GM23338 (cell line): ENCODE measurements at regions not wholly inside any gene's neighbourhood (a gene's known extent, or its start where the extent isn't known, plus 50 kb on each side); places are given as distances from the start of the nearest gene placed in this dataset.

Source experiments
- ATAC-seq: fragments of 200-7000 bp; cut with Tn5 transposase; 3 replicates; pipeline ENCODE4 v1.9.1; 2020
- DNase-seq: peaks from one replicate; pipeline ENCODE4 v3.0.0-alpha.2; 2015; ENCODE audit warnings: low spot score
- H2AFZ ChIP-seq: fragments of 200-600 bp; sonication (generic); 2 replicates; pipeline ENCODE4 v1.8.0; 2016; ENCODE audit warnings: antibody characterized with exemption, mild to moderate bottlenecking, moderate library complexity
- H3F3A ChIP-seq: fragments of 200-600 bp; sonication (generic); replicated peaks from 2 replicates; pipeline ENCODE4 v1.8.0; 2017; ENCODE audit warnings: antibody characterized with exemption, mixed run types, low read depth
- H3K27ac ChIP-seq: fragments of 200-600 bp; sonication (generic); 2 replicates; pipeline ENCODE4 v1.6.1; 2016; ENCODE audit warnings: low read depth
- H3K27me3 ChIP-seq: fragments of 200-600 bp; sonication (generic); 2 replicates; pipeline ENCODE4 v1.8.0; 2016; ENCODE audit warnings: mild to moderate bottlenecking, mixed run types, moderate library complexity; ENCODE audit not compliant: insufficient read depth
- H3K36me3 ChIP-seq: fragments of 200-600 bp; sonication (generic); 2 replicates; pipeline ENCODE4 v1.8.0; 2016; ENCODE audit warnings: mild to moderate bottlenecking; ENCODE audit not compliant: insufficient read depth
- H3K4me1 ChIP-seq: fragments of 200-600 bp; sonication (generic); 2 replicates; pipeline ENCODE4 v1.8.0; 2016; ENCODE audit warnings: mild to moderate bottlenecking, moderate library complexity; ENCODE audit not compliant: insufficient read depth
- H3K4me2 ChIP-seq: fragments of 200-600 bp; sonication (generic); 2 replicates; pipeline ENCODE4 v1.7.1; 2017; ENCODE audit warnings: mixed run types
- H3K4me3 ChIP-seq: fragments of 200-600 bp; sonication (generic); 2 replicates; pipeline ENCODE4 v1.6.1; 2016; ENCODE audit warnings: mixed run types
- H3K79me2 ChIP-seq: fragments of 200-600 bp; sonication (generic); replicated peaks from 2 replicates; pipeline ENCODE4 v1.8.0; 2017; ENCODE audit warnings: mild to moderate bottlenecking; ENCODE audit not compliant: insufficient read depth
- H3K9me2 ChIP-seq: fragments of 200-600 bp; sonication (generic); 2 replicates; pipeline ENCODE4 v1.8.0; 2017; ENCODE audit not compliant: insufficient read depth
- H4K20me1 ChIP-seq: fragments of 200-600 bp; sonication (generic); replicated peaks from 2 replicates; pipeline ENCODE4 v1.8.0; 2017; ENCODE audit warnings: mild to moderate bottlenecking; ENCODE audit not compliant: insufficient read depth
- H3K27ac Mint-ChIP-seq: 2 replicates; pipeline ENCODE4 v1.8.0; 2020; ENCODE audit warnings: inconsistent platforms, mild to moderate bottlenecking, moderate library complexity, mixed read lengths
- H3K27me3 Mint-ChIP-seq: 3 replicates; pipeline ENCODE4 v1.8.0; 2022; ENCODE audit warnings: low read depth, mild to moderate bottlenecking, moderate library complexity, mixed read lengths, inconsistent platforms; ENCODE audit not compliant: insufficient read depth, poor library complexity
- H3K36me3 Mint-ChIP-seq: 3 replicates; pipeline ENCODE4 v1.8.0; 2021; ENCODE audit warnings: low read depth, mild to moderate bottlenecking, inconsistent platforms, moderate library complexity, mixed read lengths
- H3K4me1 Mint-ChIP-seq: 3 replicates; pipeline ENCODE4 v1.8.0; 2020; ENCODE audit warnings: mild to moderate bottlenecking, inconsistent platforms, mixed read lengths
- H3K4me3 Mint-ChIP-seq: 3 replicates; pipeline ENCODE4 v1.8.0; 2021; ENCODE audit warnings: moderate library complexity, mild to moderate bottlenecking, inconsistent platforms, mixed read lengths
- H3K9me3 Mint-ChIP-seq: 3 replicates; pipeline ENCODE4 v1.8.0; 2020; ENCODE audit warnings: moderate library complexity, mild to moderate bottlenecking, inconsistent platforms, mixed read lengths
- CREB1 ChIP-seq: fragments of 250-450 bp; sonication (Bioruptor Pico); IDR thresholded peaks from 2 replicates; pipeline ENCODE4 v1.5.0; 2020; ENCODE audit warnings: low read depth, mild to moderate bottlenecking, moderate library complexity
- CTCF ChIP-seq, 2 experiments: fragments of 200-600 bp in 1 of 2; sonication (generic) in 1 of 2; conservative IDR thresholded peaks; 2 replicates each; pipeline versions ENCODE4 v1.5.1 to v1.6.1; 2016 to 2017; ENCODE audit warnings: antibody characterized with exemption in 2 of 2, low read depth in 2 of 2, mild to moderate bottlenecking in 2 of 2, moderate library complexity in 1 of 2
- ETS1 ChIP-seq: IDR thresholded peaks from 2 replicates; pipeline ENCODE4 v1.6.1; 2016; ENCODE audit warnings: antibody characterized with exemption
- EZH2 ChIP-seq: fragments of 200-600 bp; sonication (generic); IDR thresholded peaks from one replicate; pipeline ENCODE4 v1.8.0; 2017; ENCODE audit warnings: antibody characterized with exemption, mild to moderate bottlenecking, low read depth; ENCODE audit not compliant: unreplicated experiment
- JUNB ChIP-seq: IDR thresholded peaks from one replicate; pipeline ENCODE4 v1.6.1; 2016; ENCODE audit warnings: antibody characterized with exemption; ENCODE audit not compliant: unreplicated experiment
- POLR2AphosphoS5 ChIP-seq: IDR thresholded peaks from 2 replicates; pipeline ENCODE4 v1.6.1; 2016; ENCODE audit warnings: antibody characterized with exemption, low read depth
- ZNF114 ChIP-seq: fragments of 250-450 bp; sonication (Bioruptor Pico); IDR thresholded peaks from 2 replicates; pipeline ENCODE4 v1.5.0; 2020; ENCODE audit warnings: mild to moderate bottlenecking, moderate library complexity
- ZNF462 ChIP-seq: fragments of 250-450 bp; sonication (Bioruptor Pico); IDR thresholded peaks from 2 replicates; pipeline ENCODE4 v1.5.0; 2020; ENCODE audit warnings: mild to moderate bottlenecking, moderate library complexity

GRCh38 chr16:79998143-79998542 is 397.6 kb upstream of the MAF start (continued):
- TF ChIP-seq ETS1 (no peak), ZNF114 (CRISPR knock-in tag) (no peak), CREB1 (CRISPR knock-in tag) (no peak)

- Histone ChIP-seq H3K79me2 (no peaks in the 10 kb centered on the region), H2AFZ (no peak overlapping the region), H3K36me3 (no peaks in the 10 kb centered on the region), H3F3A (0 out of 2 replicates have a peak, but pooled peaks cover 1% of the 10 kb centered on the region), H3K4me3 (no peak overlapping the region), H3K27ac (no peak overlapping the region), H3K4me1 (peaks cover 9% of the 10 kb centered on the region), H3K9me2 (peaks cover 24% of the 10 kb centered on the region), H3K27me3 (no peaks in the 10 kb centered on the region), H4K20me1 (no peaks in the 10 kb centered on the region), H3K4me2 (no peak overlapping the region)
- Mint-ChIP-seq H3K4me1 (peaks cover 12% of the 10 kb centered on the region), H3K36me3 (no peaks in the 10 kb centered on the region), H3K9me3 (no peaks in the 10 kb centered on the region; the same call in 2 of the 3 replicates), H3K27ac (no peak overlapping the region), H3K27me3 (no peaks in the 10 kb centered on the region), H3K4me3 (no peak overlapping the region)
- DNase-seq (peak; percentile 60), ATAC-seq (peak; percentile 58)
- peak; percentile 72 to 79 for TF ChIP-seq CTCF (conservative IDR thresholded peaks at IDR 0.05; ENCODE audit: low read depth in 2 of 2)
- no peak for TF ChIP-seq CREB1 (CRISPR knock-in tag)
Observed at GRCh38 chr16:79997257-79997656, 396.7 kb upstream of the MAF start.

GRCh38 chr16:79996321-79996720 is 395.8 kb upstream of the MAF start:
- H3K4me1 Mint-ChIP-seq: peaks cover 21% of the 10 kb centered on the region
- no peak overlapping the region for H3K4me3 ChIP-seq
- peaks cover 19% of the 10 kb centered on the region for H3K9me2 ChIP-seq
- H4K20me1 ChIP-seq: no peaks in the 10 kb centered on the region
- H3K36me3 Mint-ChIP-seq: no peaks in the 10 kb centered on the region
- no peak overlapping the region for H3K27ac ChIP-seq
- no peak for DNase-seq
- H3K79me2 ChIP-seq: no peaks in the 10 kb centered on the region
- H3K27me3 ChIP-seq: no peaks in the 10 kb centered on the region
- H3K4me2 ChIP-seq: no peak overlapping the region
- no peaks in the 10 kb centered on the region for H3K36me3 ChIP-seq
- H3K4me3 Mint-ChIP-seq: no peak overlapping the region
- H3K4me1 ChIP-seq: peaks cover 17% of the 10 kb centered on the region
- peaks cover 2% of the 10 kb centered on the region for H3K27me3 Mint-ChIP-seq
- no peak overlapping the region for H3K27ac Mint-ChIP-seq
- no peak overlapping the region for H2AFZ ChIP-seq
- no peaks in the 10 kb centered on the region; the same call in 2 of the 3 replicates for H3K9me3 Mint-ChIP-seq
- 0 out of 2 replicates have a peak, but pooled peaks cover 3% of the 10 kb centered on the region for H3F3A ChIP-seq
- ATAC-seq: no peak
- TF ChIP-seq POLR2AphosphoS5 (no peak), ETS1 (no peak), ZNF462 (CRISPR knock-in tag) (no peak), JUNB (no peak), EZH2 (no peak)
